OCI-LY1 (cell line): ENCODE measurements at regions not wholly inside any gene's neighbourhood (a gene's known extent, or its start where the extent isn't known, plus 50 kb on each side); places are given as distances from the start of the nearest gene placed in this dataset.

ENCODE experiments used
- EZH2 ChIP-seq: fragments of 200-600 bp; sonication (generic), shearing (Covaris generic); IDR thresholded peaks from 2 replicates; pipeline ENCODE4 v1.8.0; 2017; ENCODE audit warnings: borderline replicate concordance, mixed run types, mild to moderate bottlenecking, antibody characterized with exemption, low read length, moderate library complexity, mixed read lengths
- TF ChIP-seq, protein P1 (sequence below): fragments of 200-600 bp; sonication (generic), shearing (Covaris generic); IDR thresholded peaks from 2 replicates; pipeline ENCODE4 v1.5.1; 2017; ENCODE audit warnings: mild to moderate bottlenecking, antibody characterized with exemption, low read length, moderate library complexity, mixed read lengths

DNA sequence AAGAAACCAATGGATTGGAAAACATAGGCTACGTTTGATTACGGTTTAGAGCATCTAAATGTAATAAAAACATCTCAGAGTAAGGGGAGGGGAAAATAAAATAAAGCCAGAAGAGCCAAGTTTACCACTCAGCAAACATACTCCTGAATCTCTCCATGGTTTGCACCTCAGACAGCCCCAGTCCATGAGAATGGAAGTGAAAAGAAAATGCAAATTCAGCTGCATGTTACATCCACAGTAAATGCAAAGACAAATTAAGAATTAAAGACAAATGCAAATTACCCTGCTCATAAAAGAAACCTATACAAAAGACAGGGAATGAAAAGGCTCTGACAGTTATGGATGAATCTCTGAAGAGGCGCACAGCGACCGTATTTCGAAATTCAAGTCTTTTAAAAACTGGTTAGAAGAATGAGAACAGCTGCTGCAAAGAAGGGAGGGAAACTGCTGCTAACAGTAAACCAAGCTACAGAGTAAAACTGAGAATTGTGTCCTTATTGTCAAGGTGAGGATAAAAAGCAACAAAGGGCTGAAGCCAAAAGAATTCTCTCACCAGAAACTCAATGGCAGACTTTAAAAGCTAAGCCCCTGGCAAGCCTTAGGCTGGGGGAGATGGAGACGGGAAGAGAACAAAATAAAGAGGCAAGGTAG is 197.9 kb upstream of the ACVR2A start:
- TF ChIP-seq EZH2, result no peak
- TF ChIP-seq, protein P1, sequence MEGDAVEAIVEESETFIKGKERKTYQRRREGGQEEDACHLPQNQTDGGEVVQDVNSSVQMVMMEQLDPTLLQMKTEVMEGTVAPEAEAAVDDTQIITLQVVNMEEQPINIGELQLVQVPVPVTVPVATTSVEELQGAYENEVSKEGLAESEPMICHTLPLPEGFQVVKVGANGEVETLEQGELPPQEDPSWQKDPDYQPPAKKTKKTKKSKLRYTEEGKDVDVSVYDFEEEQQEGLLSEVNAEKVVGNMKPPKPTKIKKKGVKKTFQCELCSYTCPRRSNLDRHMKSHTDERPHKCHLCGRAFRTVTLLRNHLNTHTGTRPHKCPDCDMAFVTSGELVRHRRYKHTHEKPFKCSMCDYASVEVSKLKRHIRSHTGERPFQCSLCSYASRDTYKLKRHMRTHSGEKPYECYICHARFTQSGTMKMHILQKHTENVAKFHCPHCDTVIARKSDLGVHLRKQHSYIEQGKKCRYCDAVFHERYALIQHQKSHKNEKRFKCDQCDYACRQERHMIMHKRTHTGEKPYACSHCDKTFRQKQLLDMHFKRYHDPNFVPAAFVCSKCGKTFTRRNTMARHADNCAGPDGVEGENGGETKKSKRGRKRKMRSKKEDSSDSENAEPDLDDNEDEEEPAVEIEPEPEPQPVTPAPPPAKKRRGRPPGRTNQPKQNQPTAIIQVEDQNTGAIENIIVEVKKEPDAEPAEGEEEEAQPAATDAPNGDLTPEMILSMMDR, result no peak
